ENCODE measurements at regions not wholly inside any gene's neighbourhood (a gene's known extent, or its start where the extent isn't known, plus 50 kb on each side); places are given as distances from the start of the nearest gene placed in this dataset.

GRCh38 chr2:123456416-123456815 is 568.7 kb upstream of the CNTNAP5 start:
- Histone ChIP-seq H3K27me3 (ENCODE audit: control insufficient read depth, insufficient read depth, low read length) (no peaks in the 10 kb centered on the region), H3K79me2 (ENCODE audit: control insufficient read depth, insufficient read depth, low read length) (no peaks in the 10 kb centered on the region), H3K36me3 (ENCODE audit: control insufficient read depth, insufficient read depth, low read length) (no peaks in the 10 kb centered on the region), H3K9ac (ENCODE audit: insufficient read depth, low read length) (no peak overlapping the region), H4K20me1 (ENCODE audit: control insufficient read depth, extremely low read depth, insufficient read depth, low read length) (no peaks in the 10 kb centered on the region), H3K27ac (ENCODE audit: insufficient read depth, low read length) (no peak overlapping the region), H3K4me3 (replicated peaks in 1 of 4; ENCODE audit: control extremely low read depth in 1 of 4, insufficient read depth in 1 of 4, low read depth in 3 of 4, low read length in 4 of 4) (no peak overlapping the region), H3K4me2 (ENCODE audit: extremely low read depth, insufficient read depth, low read length) (no peak overlapping the region), H2AFZ (ENCODE audit: low read length) (no peak overlapping the region), H3K4me1 (ENCODE audit: control insufficient read depth, extremely low read depth, insufficient read depth, low read length) (no peaks in the 10 kb centered on the region), H3K9me3 (ENCODE audit: control insufficient read depth, insufficient read depth, low read depth, low read length) (no peaks in the 10 kb centered on the region)
- TF ChIP-seq EZH2 (IDR thresholded peaks at IDR 0.05; ENCODE audit: low read length, missing control alignments) (no peak), CTCF (conservative IDR thresholded peaks at IDR 0.05 in 1 of 2, IDR thresholded peaks at IDR 0.05 in 1 of 2; ENCODE audit: low read depth in 1 of 2, low read length in 2 of 2) (no peak)
- DNase-seq (ENCODE audit: low read depth in 2 of 2): no peak

GRCh38 chr2:123463886-123464285 is 561.2 kb upstream of the CNTNAP5 start:
- DNase-seq (ENCODE audit: low read depth in 2 of 2): no peak
- Histone ChIP-seq H3K4me3 (replicated peaks in 1 of 4; ENCODE audit: control extremely low read depth in 1 of 4, insufficient read depth in 1 of 4, low read depth in 3 of 4, low read length in 4 of 4) (no peak overlapping the region), H3K27me3 (ENCODE audit: control insufficient read depth, insufficient read depth, low read length) (no peaks in the 10 kb centered on the region), H3K27ac (ENCODE audit: insufficient read depth, low read length) (no peak overlapping the region), H3K9ac (ENCODE audit: insufficient read depth, low read length) (no peak overlapping the region), H4K20me1 (ENCODE audit: control insufficient read depth, extremely low read depth, insufficient read depth, low read length) (no peaks in the 10 kb centered on the region), H3K4me1 (ENCODE audit: control insufficient read depth, extremely low read depth, insufficient read depth, low read length) (no peaks in the 10 kb centered on the region), H3K9me3 (ENCODE audit: control insufficient read depth, insufficient read depth, low read depth, low read length) (no peaks in the 10 kb centered on the region), H3K4me2 (ENCODE audit: extremely low read depth, insufficient read depth, low read length) (no peak overlapping the region), H2AFZ (ENCODE audit: low read length) (no peak overlapping the region), H3K79me2 (ENCODE audit: control insufficient read depth, insufficient read depth, low read length) (no peaks in the 10 kb centered on the region), H3K36me3 (ENCODE audit: control insufficient read depth, insufficient read depth, low read length) (no peaks in the 10 kb centered on the region)
- no peak for TF ChIP-seq CTCF (conservative IDR thresholded peaks at IDR 0.05 in 1 of 2, IDR thresholded peaks at IDR 0.05 in 1 of 2; ENCODE audit: low read depth in 1 of 2, low read length in 2 of 2)
- no peak for TF ChIP-seq EZH2 (IDR thresholded peaks at IDR 0.05; ENCODE audit: low read length, missing control alignments)

- Histone ChIP-seq H3K4me3 (replicated peaks in 1 of 4; ENCODE audit: control extremely low read depth in 1 of 4, insufficient read depth in 1 of 4, low read depth in 3 of 4, low read length in 4 of 4) (no peak overlapping the region), H3K27ac (ENCODE audit: insufficient read depth, low read length) (no peak overlapping the region), H3K4me2 (ENCODE audit: extremely low read depth, insufficient read depth, low read length) (no peak overlapping the region), H3K9ac (ENCODE audit: insufficient read depth, low read length) (no peak overlapping the region), H4K20me1 (ENCODE audit: control insufficient read depth, extremely low read depth, insufficient read depth, low read length) (no peaks in the 10 kb centered on the region), H3K79me2 (ENCODE audit: control insufficient read depth, insufficient read depth, low read length) (no peaks in the 10 kb centered on the region), H3K9me3 (ENCODE audit: control insufficient read depth, insufficient read depth, low read depth, low read length) (no peaks in the 10 kb centered on the region), H3K4me1 (ENCODE audit: control insufficient read depth, extremely low read depth, insufficient read depth, low read length) (no peaks in the 10 kb centered on the region), H2AFZ (ENCODE audit: low read length) (no peak overlapping the region), H3K36me3 (ENCODE audit: control insufficient read depth, insufficient read depth, low read length) (no peaks in the 10 kb centered on the region), H3K27me3 (ENCODE audit: control insufficient read depth, insufficient read depth, low read length) (no peaks in the 10 kb centered on the region)
- no peak for DNase-seq (ENCODE audit: low read depth in 2 of 2)
- no peak for TF ChIP-seq CTCF (conservative IDR thresholded peaks at IDR 0.05 in 1 of 2, IDR thresholded peaks at IDR 0.05 in 1 of 2; ENCODE audit: low read depth in 1 of 2, low read length in 2 of 2)
These were observed 557.0 kb upstream of the CNTNAP5 start for GRCh38 chr2:123468071-123468470.
